ENCODE measurements at regions not wholly inside any gene's neighbourhood (a gene's known extent, or its start where the extent isn't known, plus 50 kb on each side); places are given as distances from the start of the nearest gene placed in this dataset.
"Not testable (repeated sequence)": the region's sequence is repeated elsewhere in the genome, so short reads cannot be mapped to it uniquely, and the experiment has no call there.

- no peak for DNase-seq
These were observed 50.6 kb upstream of the RNF182 start for GRCh38 chr6:13874191-13874549.

GRCh38 chr6:13873288-13874190 lies 51.2 kb upstream of the RNF182 start:
- peak; percentile 73 for DNase-seq

GRCh38 chr6:13872681-13873080 lies 52.1 kb upstream of the RNF182 start:
- no peak for DNase-seq

GRCh38 chr6:13872006-13872405 lies 52.7 kb upstream of the RNF182 start:
- not testable (repeated sequence) for DNase-seq

GRCh38 chr6:13870214-13870830 lies 54.4 kb upstream of the RNF182 start:
- peak; percentile 76 for DNase-seq

- DNase-seq, result no peak
These were observed 53.9 kb upstream of the MCUR1 start for GRCh38 chr6:13868236-13868635.

GRCh38 chr6:13866301-13866700 lies 51.9 kb upstream of the MCUR1 start:
- no peak for DNase-seq

- no peak for DNase-seq
These were observed 50.8 kb upstream of the MCUR1 start for GRCh38 chr6:13865141-13865540.

GRCh38 chr6:13864669-13865068 lies 50.3 kb upstream of the MCUR1 start:
- not testable (repeated sequence) for DNase-seq

Measured in right hindlimb (tissue), 1 donor.